Neural progenitor cell (in vitro differentiated cells): ENCODE measurements at regions not wholly inside any gene's neighbourhood (a gene's known extent, or its start where the extent isn't known, plus 50 kb on each side); places are given as distances from the start of the nearest gene placed in this dataset.

Source experiments
- DNase-seq: peaks from one replicate; pipeline ENCODE4 v3.0.0-alpha.2; 2016; ENCODE audit warnings: low spot score
- H2AFZ ChIP-seq: fragments of 200-600 bp; sonication (generic); replicated peaks from 2 replicates; pipeline ENCODE4 v1.6.1; 2016; ENCODE audit warnings: antibody characterized with exemption
- H3F3A ChIP-seq: fragments of 200-600 bp; sonication (generic); 2 replicates; pipeline ENCODE4 v1.6.1; 2016; ENCODE audit warnings: antibody characterized with exemption, low read depth
- H3K27ac ChIP-seq: fragments of 200-600 bp; sonication (generic); 2 replicates; pipeline ENCODE4 v1.5.1; 2016; ENCODE audit warnings: mild to moderate bottlenecking
- H3K27me3 ChIP-seq: fragments of 200-600 bp; sonication (generic); 2 replicates; pipeline ENCODE4 v1.6.1; 2016; ENCODE audit warnings: mild to moderate bottlenecking, moderate library complexity
- H3K36me3 ChIP-seq: fragments of 200-600 bp; sonication (generic); 2 replicates; pipeline ENCODE4 v1.5.1; 2016
- H3K4me1 ChIP-seq: fragments of 200-600 bp; sonication (generic); 2 replicates; pipeline ENCODE4 v1.6.1; 2016; ENCODE audit warnings: mixed run types
- H3K4me2 ChIP-seq: fragments of 200-600 bp; sonication (generic); 2 replicates; pipeline ENCODE4 v1.6.1; 2016
- H3K4me3 ChIP-seq: fragments of 200-600 bp; sonication (generic); 2 replicates; pipeline ENCODE4 v1.5.1; 2016
- H3K79me2 ChIP-seq: fragments of 200-600 bp; sonication (generic); 2 replicates; pipeline ENCODE4 v1.6.1; 2016; ENCODE audit warnings: low read depth
- H3K9ac ChIP-seq: fragments of 200-600 bp; sonication (generic); 2 replicates; pipeline ENCODE4 v1.6.1; 2016
- H3K9me3 ChIP-seq: fragments of 200-600 bp; sonication (generic); 2 replicates; pipeline ENCODE4 v1.5.1; 2016; ENCODE audit warnings: low read depth
- H4K20me1 ChIP-seq: fragments of 200-600 bp; sonication (generic); 2 replicates; pipeline ENCODE4 v1.6.1; 2016; ENCODE audit warnings: low read depth
- H3K27ac Mint-ChIP-seq: 3 replicates; pipeline ENCODE4 v1.8.0; 2021; ENCODE audit warnings: mixed read lengths
- H3K27me3 Mint-ChIP-seq: 2 replicates; pipeline ENCODE4 v1.8.0; 2022; ENCODE audit warnings: low read depth, mild to moderate bottlenecking, inconsistent platforms, moderate library complexity, mixed read lengths; ENCODE audit not compliant: insufficient read depth
- H3K36me3 Mint-ChIP-seq: 3 replicates; pipeline ENCODE4 v1.8.0; 2021; ENCODE audit warnings: mixed read lengths
- H3K4me1 Mint-ChIP-seq: 3 replicates; pipeline ENCODE4 v1.8.0; 2021; ENCODE audit warnings: mixed read lengths
- H3K4me3 Mint-ChIP-seq: 3 replicates; pipeline ENCODE4 v1.8.0; 2021; ENCODE audit warnings: mild to moderate bottlenecking, moderate library complexity, mixed read lengths
- H3K9me3 Mint-ChIP-seq: 3 replicates; pipeline ENCODE4 v1.8.0; 2020; ENCODE audit warnings: mixed read lengths
- EZH2 ChIP-seq: fragments of 200-600 bp; sonication (generic); IDR thresholded peaks from 2 replicates; pipeline ENCODE4 v1.6.1; 2017; ENCODE audit warnings: antibody characterized with exemption, mild to moderate bottlenecking, moderate library complexity
- EZH2phosphoT487 ChIP-seq: fragments of 200-600 bp; sonication (generic); IDR thresholded peaks from 2 replicates; pipeline ENCODE4 v1.6.1; 2017; ENCODE audit warnings: antibody characterized with exemption
- TF ChIP-seq, protein P1 (sequence below): fragments of 200-600 bp; sonication (generic); IDR thresholded peaks from 2 replicates; pipeline ENCODE4 v1.5.1; 2017; ENCODE audit warnings: antibody characterized with exemption, mild to moderate bottlenecking

DNA sequence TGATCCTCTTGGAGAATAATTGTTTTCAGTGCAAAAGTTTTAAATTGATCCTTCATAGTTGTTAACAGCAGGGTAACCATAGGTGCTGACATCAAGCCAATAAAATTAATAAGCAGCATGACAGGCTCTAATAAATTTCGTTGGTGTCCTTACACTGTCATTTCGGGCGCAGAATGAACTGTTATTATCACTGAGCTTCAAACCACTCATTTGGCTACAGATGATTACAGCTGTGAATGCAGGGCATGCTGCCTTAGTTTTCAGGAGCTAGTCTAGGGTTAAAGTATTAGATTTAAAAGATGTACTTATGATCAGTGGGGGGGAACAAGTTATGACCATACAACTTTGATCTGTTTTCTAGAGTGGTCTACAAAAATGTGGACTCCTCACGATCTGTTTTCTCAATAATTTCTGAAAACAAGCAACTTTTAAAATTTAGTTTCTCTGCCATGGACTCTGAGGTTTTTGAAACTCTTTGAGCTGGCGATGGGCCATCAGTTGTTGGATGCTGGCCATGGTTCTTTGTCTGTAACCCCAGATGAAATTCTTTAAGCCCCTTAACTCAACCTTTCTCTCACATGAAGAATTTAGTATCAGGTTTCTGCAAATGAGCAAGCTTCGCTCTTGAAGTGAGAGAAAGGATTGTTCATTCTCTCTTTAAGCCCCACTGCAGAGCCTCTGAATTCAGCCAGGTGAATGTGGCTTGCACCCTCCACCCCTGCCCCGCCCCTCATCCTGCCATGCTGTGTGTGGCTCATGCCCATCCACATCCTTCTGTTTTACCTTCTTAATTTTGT, 99.1 kb upstream of the MTHFD1L start:
- no peaks in the 10 kb centered on the region for H3K27me3 ChIP-seq
- peaks cover 7% of the 10 kb centered on the region for H3K27me3 Mint-ChIP-seq
- no peak overlapping the region for H3K4me3 Mint-ChIP-seq
- no peak overlapping the region for H2AFZ ChIP-seq
- peaks cover 40% of the 10 kb centered on the region for H3K4me1 ChIP-seq
- no peak overlapping the region for H3K27ac ChIP-seq
- TF ChIP-seq EZH2phosphoT487 (no peak), EZH2 (no peak)
- TF ChIP-seq, protein P1, sequence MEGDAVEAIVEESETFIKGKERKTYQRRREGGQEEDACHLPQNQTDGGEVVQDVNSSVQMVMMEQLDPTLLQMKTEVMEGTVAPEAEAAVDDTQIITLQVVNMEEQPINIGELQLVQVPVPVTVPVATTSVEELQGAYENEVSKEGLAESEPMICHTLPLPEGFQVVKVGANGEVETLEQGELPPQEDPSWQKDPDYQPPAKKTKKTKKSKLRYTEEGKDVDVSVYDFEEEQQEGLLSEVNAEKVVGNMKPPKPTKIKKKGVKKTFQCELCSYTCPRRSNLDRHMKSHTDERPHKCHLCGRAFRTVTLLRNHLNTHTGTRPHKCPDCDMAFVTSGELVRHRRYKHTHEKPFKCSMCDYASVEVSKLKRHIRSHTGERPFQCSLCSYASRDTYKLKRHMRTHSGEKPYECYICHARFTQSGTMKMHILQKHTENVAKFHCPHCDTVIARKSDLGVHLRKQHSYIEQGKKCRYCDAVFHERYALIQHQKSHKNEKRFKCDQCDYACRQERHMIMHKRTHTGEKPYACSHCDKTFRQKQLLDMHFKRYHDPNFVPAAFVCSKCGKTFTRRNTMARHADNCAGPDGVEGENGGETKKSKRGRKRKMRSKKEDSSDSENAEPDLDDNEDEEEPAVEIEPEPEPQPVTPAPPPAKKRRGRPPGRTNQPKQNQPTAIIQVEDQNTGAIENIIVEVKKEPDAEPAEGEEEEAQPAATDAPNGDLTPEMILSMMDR, result no peak
- H3K79me2 ChIP-seq, result no peaks in the 10 kb centered on the region
- no peaks in the 10 kb centered on the region for H3K36me3 ChIP-seq
- peak overlapping the region; percentile 68 for H3K4me2 ChIP-seq
- H3F3A ChIP-seq, result peaks cover 21% of the 10 kb centered on the region
- H3K4me3 ChIP-seq, result no peak overlapping the region
- no peak overlapping the region for H3K9ac ChIP-seq
- DNase-seq, result peak; percentile 38
- H3K9me3 ChIP-seq, result no peaks in the 10 kb centered on the region
- H3K4me1 Mint-ChIP-seq, result peaks cover 66% of the 10 kb centered on the region
- H3K27ac Mint-ChIP-seq, result peak overlapping the region; percentile 96
- H3K9me3 Mint-ChIP-seq, result peaks cover 4% of the 10 kb centered on the region
- peaks cover 32% of the 10 kb centered on the region for H3K36me3 Mint-ChIP-seq
- no peaks in the 10 kb centered on the region for H4K20me1 ChIP-seq

DNA sequence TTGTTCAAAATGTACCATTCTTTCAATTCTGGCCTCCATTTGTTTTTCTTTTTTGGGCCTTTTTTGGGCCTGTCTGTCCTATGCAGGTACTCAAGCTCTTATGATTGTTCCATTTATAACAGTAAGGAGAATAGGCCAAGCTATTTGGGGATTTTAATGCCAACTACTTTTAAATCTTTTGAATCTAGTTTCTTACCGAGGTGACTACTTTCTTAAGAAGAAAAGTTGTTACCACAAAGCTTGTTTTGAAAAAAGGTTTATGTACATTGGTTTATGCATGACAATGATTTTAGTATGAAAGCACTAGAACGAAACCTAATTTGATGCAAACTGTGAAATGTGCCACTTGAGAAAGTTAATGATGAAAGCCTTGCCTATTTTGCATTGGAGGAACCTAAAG, 98.3 kb upstream of the MTHFD1L start:
- H3K4me3 Mint-ChIP-seq, result peak overlapping the region; percentile 66
- H4K20me1 ChIP-seq, result no peaks in the 10 kb centered on the region
- H3K4me2 ChIP-seq, result peak overlapping the region; percentile 68
- no peak overlapping the region for H3K27ac ChIP-seq
- H2AFZ ChIP-seq, result peak overlapping the region; percentile 83
- peaks cover 4% of the 10 kb centered on the region for H3K9me3 Mint-ChIP-seq
- H3K4me3 ChIP-seq, result peak overlapping the region; percentile 11
- H3K36me3 Mint-ChIP-seq, result peaks cover 39% of the 10 kb centered on the region
- no peaks in the 10 kb centered on the region for H3K27me3 ChIP-seq
- TF ChIP-seq EZH2, result no peak
- TF ChIP-seq, protein P1, result no peak
- TF ChIP-seq EZH2phosphoT487, result no peak
- H3F3A ChIP-seq, result peaks cover 21% of the 10 kb centered on the region
- peaks cover 7% of the 10 kb centered on the region for H3K27me3 Mint-ChIP-seq
- H3K4me1 Mint-ChIP-seq, result peaks cover 59% of the 10 kb centered on the region
- H3K27ac Mint-ChIP-seq, result peak overlapping the region; percentile 96
- H3K9me3 ChIP-seq, result no peaks in the 10 kb centered on the region
- H3K9ac ChIP-seq, result no peak overlapping the region
- peaks cover 33% of the 10 kb centered on the region for H3K4me1 ChIP-seq
- no peaks in the 10 kb centered on the region for H3K36me3 ChIP-seq
- H3K79me2 ChIP-seq, result no peaks in the 10 kb centered on the region
- no peak for DNase-seq

DNA sequence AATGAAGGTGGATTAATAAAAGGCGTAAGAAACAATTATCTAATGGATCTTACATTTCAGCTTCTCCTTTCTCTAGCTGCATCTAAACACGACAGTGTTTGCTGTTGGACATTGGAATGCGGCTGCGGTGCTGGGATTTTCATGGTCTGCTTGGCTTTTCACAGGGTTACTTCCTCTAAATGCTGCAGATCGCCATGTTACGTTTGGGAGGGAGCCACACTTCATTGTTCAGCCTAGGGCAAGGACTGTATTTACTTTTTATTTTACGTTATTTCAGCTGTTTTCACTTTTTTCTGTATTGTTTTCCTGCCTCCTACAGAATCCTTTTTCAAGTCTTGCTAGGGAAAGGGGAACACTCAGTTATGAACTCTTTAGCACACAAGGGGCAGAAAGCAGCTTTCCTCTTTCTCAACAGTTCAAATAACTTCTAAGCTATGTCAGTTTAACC, 97.9 kb upstream of the MTHFD1L start:
- H3K27ac Mint-ChIP-seq, result peak overlapping the region; percentile 96
- Histone ChIP-seq H3K36me3 (no peaks in the 10 kb centered on the region), H3K27ac (peak overlapping the region; percentile 77), H3K27me3 (no peaks in the 10 kb centered on the region), H2AFZ (peak overlapping the region; percentile 83), H3K9me3 (no peaks in the 10 kb centered on the region), H4K20me1 (no peaks in the 10 kb centered on the region), H3K9ac (no peak overlapping the region), H3K4me2 (peak overlapping the region; percentile 68), H3K4me3 (peak overlapping the region; percentile 11), H3K4me1 (peaks cover 29% of the 10 kb centered on the region), H3F3A (peaks cover 17% of the 10 kb centered on the region), H3K79me2 (no peaks in the 10 kb centered on the region)
- peaks cover 4% of the 10 kb centered on the region for H3K9me3 Mint-ChIP-seq
- H3K4me1 Mint-ChIP-seq, result peaks cover 55% of the 10 kb centered on the region
- H3K27me3 Mint-ChIP-seq, result peaks cover 4% of the 10 kb centered on the region
- TF ChIP-seq EZH2phosphoT487 (no peak), EZH2 (no peak)
- TF ChIP-seq, protein P1, result no peak
- peaks cover 40% of the 10 kb centered on the region for H3K36me3 Mint-ChIP-seq
- H3K4me3 Mint-ChIP-seq, result peak overlapping the region; percentile 66
- DNase-seq, result peak; percentile 65
